ENCODE measurements at regions not wholly inside any gene's neighbourhood (a gene's known extent, or its start where the extent isn't known, plus 50 kb on each side); places are given as distances from the start of the nearest gene placed in this dataset.

DNA sequence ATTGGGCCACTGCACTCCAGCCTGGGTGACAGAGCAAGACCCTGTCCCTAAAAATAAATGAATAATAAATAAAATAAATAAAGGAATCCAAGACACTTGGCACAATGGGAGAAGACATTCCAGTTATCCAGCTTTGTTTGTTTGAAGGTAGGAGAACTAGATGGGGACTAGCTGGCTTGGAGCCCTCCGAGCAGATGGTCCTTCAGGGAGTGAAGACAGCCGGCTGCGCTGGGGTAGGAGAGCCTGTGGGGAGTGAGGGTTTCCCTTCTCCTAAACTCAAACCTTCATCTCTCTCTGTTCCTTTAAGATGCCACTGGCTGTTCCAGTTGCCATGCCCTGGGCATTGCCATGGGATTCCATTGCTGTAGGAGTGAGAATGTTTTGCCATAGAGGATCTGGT, 120.6 kb downstream of the NAV1 start:
- Histone ChIP-seq H3K4me3 (ENCODE audit: low read depth, low read length) (no peak overlapping the region), H3K79me2 (peaks cover 14% of the 10 kb centered on the region), H3K27me3 (ENCODE audit: control insufficient read depth, insufficient read depth, low read length) (no peaks in the 10 kb centered on the region), H3K4me2 (ENCODE audit: low read length) (no peak overlapping the region), H3K36me3 (ENCODE audit: control insufficient read depth, insufficient read depth, low read length) (no peaks in the 10 kb centered on the region), H3K9ac (no peak overlapping the region), H3K27ac (no peak overlapping the region), H3K9me3 (ENCODE audit: control insufficient read depth, low read length) (no peaks in the 10 kb centered on the region), H2AFZ (no peak overlapping the region), H3K4me1 (peaks cover 2% of the 10 kb centered on the region)
- TF ChIP-seq, protein P1, sequence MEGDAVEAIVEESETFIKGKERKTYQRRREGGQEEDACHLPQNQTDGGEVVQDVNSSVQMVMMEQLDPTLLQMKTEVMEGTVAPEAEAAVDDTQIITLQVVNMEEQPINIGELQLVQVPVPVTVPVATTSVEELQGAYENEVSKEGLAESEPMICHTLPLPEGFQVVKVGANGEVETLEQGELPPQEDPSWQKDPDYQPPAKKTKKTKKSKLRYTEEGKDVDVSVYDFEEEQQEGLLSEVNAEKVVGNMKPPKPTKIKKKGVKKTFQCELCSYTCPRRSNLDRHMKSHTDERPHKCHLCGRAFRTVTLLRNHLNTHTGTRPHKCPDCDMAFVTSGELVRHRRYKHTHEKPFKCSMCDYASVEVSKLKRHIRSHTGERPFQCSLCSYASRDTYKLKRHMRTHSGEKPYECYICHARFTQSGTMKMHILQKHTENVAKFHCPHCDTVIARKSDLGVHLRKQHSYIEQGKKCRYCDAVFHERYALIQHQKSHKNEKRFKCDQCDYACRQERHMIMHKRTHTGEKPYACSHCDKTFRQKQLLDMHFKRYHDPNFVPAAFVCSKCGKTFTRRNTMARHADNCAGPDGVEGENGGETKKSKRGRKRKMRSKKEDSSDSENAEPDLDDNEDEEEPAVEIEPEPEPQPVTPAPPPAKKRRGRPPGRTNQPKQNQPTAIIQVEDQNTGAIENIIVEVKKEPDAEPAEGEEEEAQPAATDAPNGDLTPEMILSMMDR (IDR thresholded peaks at IDR 0.05) = no peak

DNA sequence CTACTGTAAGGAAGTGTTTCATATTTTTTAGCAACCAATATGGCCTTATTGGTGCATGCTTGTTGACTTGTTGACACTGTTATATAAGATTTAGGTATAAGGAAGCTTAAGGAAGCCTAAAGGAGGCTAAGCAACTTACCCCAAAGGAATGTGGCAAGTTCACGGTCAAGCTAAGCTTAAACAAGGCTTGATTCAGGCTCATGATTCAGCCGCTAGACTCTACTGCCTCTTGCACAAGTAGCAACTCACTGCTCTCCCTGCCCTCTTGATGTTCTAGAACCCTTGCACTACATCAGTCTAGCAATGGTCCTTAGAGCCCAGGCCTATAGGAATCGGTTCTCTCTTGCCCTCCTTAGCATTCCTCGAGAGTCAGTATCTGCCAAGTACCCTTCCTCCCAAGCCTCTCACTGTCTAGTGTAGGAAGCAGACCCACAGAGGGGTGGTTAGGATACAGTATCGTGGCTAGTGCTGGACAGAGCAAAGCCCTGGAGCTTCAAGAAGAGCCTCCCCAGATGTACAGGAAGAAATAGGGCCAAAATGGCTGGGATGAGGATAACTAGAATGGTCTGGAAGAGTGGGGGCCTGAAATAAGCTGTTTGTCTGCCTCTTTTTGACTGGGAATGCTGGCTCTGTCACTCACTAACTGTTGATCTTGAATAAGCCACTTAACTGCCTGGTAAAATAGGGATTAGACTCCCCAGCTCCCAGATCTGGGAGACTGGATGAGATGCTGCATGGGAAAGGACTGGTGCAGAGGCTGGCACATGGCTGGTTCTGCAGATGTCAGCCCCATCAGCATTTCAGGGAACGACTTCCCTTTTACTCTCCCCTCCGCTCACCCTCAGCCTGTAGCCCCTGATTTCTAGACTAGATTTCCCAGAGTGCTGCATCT, 122.2 kb downstream of the NAV1 start:
- Histone ChIP-seq H3K4me3 (ENCODE audit: low read depth, low read length) (no peak overlapping the region), H3K9me3 (ENCODE audit: control insufficient read depth, low read length) (no peaks in the 10 kb centered on the region), H2AFZ (no peak overlapping the region), H3K27ac (no peak overlapping the region), H3K79me2 (peaks cover 21% of the 10 kb centered on the region), H3K4me1 (peaks cover 2% of the 10 kb centered on the region), H3K27me3 (ENCODE audit: control insufficient read depth, insufficient read depth, low read length) (no peaks in the 10 kb centered on the region), H3K36me3 (ENCODE audit: control insufficient read depth, insufficient read depth, low read length) (no peaks in the 10 kb centered on the region), H3K9ac (no peak overlapping the region), H3K4me2 (ENCODE audit: low read length) (no peak overlapping the region)
- TF ChIP-seq, protein P1 (IDR thresholded peaks at IDR 0.05) = no peak

DNA sequence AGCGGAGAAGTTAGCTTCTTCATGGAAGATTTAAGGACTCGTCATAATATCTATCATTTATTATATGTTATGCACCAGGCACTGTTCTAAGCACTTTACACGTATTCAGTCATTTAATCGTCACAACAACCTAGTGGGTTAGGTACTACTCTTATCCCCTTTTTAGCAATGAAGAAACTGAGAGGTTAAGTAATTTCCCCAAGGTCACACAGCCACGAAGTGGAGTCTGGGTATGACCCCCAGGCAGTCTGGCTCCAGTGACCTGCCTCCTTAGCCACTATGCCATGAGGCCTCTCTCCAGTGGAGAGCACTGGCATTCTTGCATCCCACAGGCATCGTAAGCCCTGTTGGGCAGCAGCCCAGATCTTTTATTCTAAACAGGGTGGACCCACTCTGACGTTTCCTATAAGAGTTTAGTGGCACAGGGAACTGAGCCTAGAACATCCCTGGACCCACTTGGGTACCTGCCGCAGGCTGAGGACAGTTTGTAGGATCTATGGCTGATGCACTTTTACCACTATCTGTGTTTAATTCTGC, 123.0 kb downstream of the NAV1 start:
- H3K27ac ChIP-seq = no peak overlapping the region
- no peak overlapping the region for H3K4me3 ChIP-seq (ENCODE audit: low read depth, low read length)
- H3K4me1 ChIP-seq = no peaks in the 10 kb centered on the region
- H3K9me3 ChIP-seq (ENCODE audit: control insufficient read depth, low read length) = no peaks in the 10 kb centered on the region
- H3K9ac ChIP-seq = no peak overlapping the region
- no peaks in the 10 kb centered on the region for H3K36me3 ChIP-seq (ENCODE audit: control insufficient read depth, insufficient read depth, low read length)
- no peak overlapping the region for H2AFZ ChIP-seq
- no peak overlapping the region for H3K4me2 ChIP-seq (ENCODE audit: low read length)
- TF ChIP-seq, protein P1 (IDR thresholded peaks at IDR 0.05) = no peak
- H3K79me2 ChIP-seq = peaks cover 27% of the 10 kb centered on the region
- no peaks in the 10 kb centered on the region for H3K27me3 ChIP-seq (ENCODE audit: control insufficient read depth, insufficient read depth, low read length)

DNA sequence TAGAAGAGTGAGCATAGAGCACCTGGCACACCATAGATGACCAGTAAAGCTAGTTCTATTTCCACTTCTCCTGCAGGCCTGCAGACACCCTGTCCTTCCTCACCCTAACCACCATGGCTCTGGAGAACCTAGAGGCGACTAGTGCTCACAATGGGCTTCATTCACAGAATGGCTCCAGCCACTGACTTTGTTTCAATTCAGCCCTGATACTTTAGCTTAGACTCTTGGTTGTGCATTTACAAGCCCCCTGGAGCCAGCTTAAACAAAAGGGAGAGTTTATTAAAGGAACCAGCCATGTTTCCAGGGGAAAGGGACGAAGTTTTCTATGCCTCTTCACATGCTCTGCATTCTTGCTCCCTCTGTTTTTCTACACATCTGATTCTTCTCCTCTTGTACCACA, 123.7 kb downstream of the NAV1 start:
- no peak overlapping the region for H3K27ac ChIP-seq
- no peak overlapping the region for H3K4me3 ChIP-seq (ENCODE audit: low read depth, low read length)
- H3K4me2 ChIP-seq (ENCODE audit: low read length) = no peak overlapping the region
- TF ChIP-seq, protein P1 (IDR thresholded peaks at IDR 0.05) = no peak
- no peaks in the 10 kb centered on the region for H3K27me3 ChIP-seq (ENCODE audit: control insufficient read depth, insufficient read depth, low read length)
- no peaks in the 10 kb centered on the region for H3K9me3 ChIP-seq (ENCODE audit: control insufficient read depth, low read length)
- H3K79me2 ChIP-seq = peaks cover 30% of the 10 kb centered on the region
- no peaks in the 10 kb centered on the region for H3K36me3 ChIP-seq (ENCODE audit: control insufficient read depth, insufficient read depth, low read length)
- no peak overlapping the region for H2AFZ ChIP-seq
- H3K4me1 ChIP-seq = no peaks in the 10 kb centered on the region
- H3K9ac ChIP-seq = no peak overlapping the region
